ENCODE measurements at regions not wholly inside any gene's neighbourhood (a gene's known extent, or its start where the extent isn't known, plus 50 kb on each side); places are given as distances from the start of the nearest gene placed in this dataset.

GRCh38 chr20:24236201-24236600 lies 233.2 kb upstream of the SYNDIG1 start:
- no peak for DNase-seq (ENCODE audit: low read depth)

GRCh38 chr20:24235296-24236175 lies 233.9 kb upstream of the SYNDIG1 start:
- TF ChIP-seq CTCF (conservative IDR thresholded peaks at IDR 0.05; ENCODE audit: low read depth, low read length), result no peak
- H3K4me3 ChIP-seq (ENCODE audit: low read length), result no peak overlapping the region
- no peak for DNase-seq (ENCODE audit: low read depth)

More at GRCh38 chr20:24236201-24236600, 233.2 kb upstream of the SYNDIG1 start:
- TF ChIP-seq CTCF (conservative IDR thresholded peaks at IDR 0.05; ENCODE audit: low read depth, low read length), result no peak
- no peak overlapping the region for H3K4me3 ChIP-seq (ENCODE audit: low read length)

GRCh38 chr20:24227600-24227999 lies 239.0 kb upstream of the GGTLC1 start:
- no peak overlapping the region for H3K4me3 ChIP-seq (ENCODE audit: low read length)
- TF ChIP-seq CTCF (conservative IDR thresholded peaks at IDR 0.05; ENCODE audit: low read depth, low read length), result no peak
- DNase-seq (ENCODE audit: low read depth), result no peak

- H3K4me3 ChIP-seq (ENCODE audit: low read length), result no peak overlapping the region
- TF ChIP-seq CTCF (conservative IDR thresholded peaks at IDR 0.05; ENCODE audit: low read depth, low read length), result no peak
- DNase-seq (ENCODE audit: low read depth), result no peak
These were observed 223.9 kb upstream of the GGTLC1 start for GRCh38 chr20:24212494-24212893.

- DNase-seq (ENCODE audit: low read depth), result no peak
- TF ChIP-seq CTCF (conservative IDR thresholded peaks at IDR 0.05; ENCODE audit: low read depth, low read length), result no peak
- H3K4me3 ChIP-seq (ENCODE audit: low read length), result no peak overlapping the region
These were observed 223.4 kb upstream of the GGTLC1 start for GRCh38 chr20:24211972-24212371.

GRCh38 chr20:24210356-24210755 lies 221.8 kb upstream of the GGTLC1 start:
- TF ChIP-seq CTCF (conservative IDR thresholded peaks at IDR 0.05; ENCODE audit: low read depth, low read length), result no peak
- no peak overlapping the region for H3K4me3 ChIP-seq (ENCODE audit: low read length)
- DNase-seq (ENCODE audit: low read depth), result no peak

- no peak for DNase-seq (ENCODE audit: low read depth)
- no peak overlapping the region for H3K4me3 ChIP-seq (ENCODE audit: low read length)
- no peak for TF ChIP-seq CTCF (conservative IDR thresholded peaks at IDR 0.05; ENCODE audit: low read depth, low read length)
These were observed 220.1 kb upstream of the GGTLC1 start for GRCh38 chr20:24208652-24209051.

All from retinal pigment epithelial cell (primary cell).